Psoas muscle (tissue), 7 donors: ENCODE measurements at regions not wholly inside any gene's neighbourhood (a gene's known extent, or its start where the extent isn't known, plus 50 kb on each side); places are given as distances from the start of the nearest gene placed in this dataset.

Experiments used
- ATAC-seq, 4 donors: fragments of 200-7000 bp; cut with Tn5 transposase; one replicate each; pipeline ENCODE4 v1.9.1; 2020; ENCODE audit warnings: moderate library complexity in 3 of 4, mild to moderate bottlenecking in 2 of 4
- DNase-seq, 2 donors: peaks; one replicate each; pipeline ENCODE4 v3.0.0-alpha.2; 2020
- H3K27ac ChIP-seq: fragments of 200-600 bp; one replicate; pipeline ENCODE4 v1.8.0; 2022
- H3K27me3 ChIP-seq, 3 donors: fragments of 200-600 bp in 1 of 3; one replicate each; pipeline versions ENCODE4 v1.6.1 to v1.8.0; 2013 to 2022; ENCODE audit warnings: low read length in 2 of 3, mild to moderate bottlenecking in 2 of 3, moderate library complexity in 1 of 3; ENCODE audit not compliant: insufficient read depth in 3 of 3
- H3K36me3 ChIP-seq, 2 donors: fragments of 200-600 bp in 1 of 2; one replicate each; pipeline versions ENCODE4 v1.6.1 to v1.8.0; 2013 to 2022; ENCODE audit warnings: low read depth in 1 of 2, mild to moderate bottlenecking in 1 of 2, moderate library complexity in 1 of 2; ENCODE audit not compliant: insufficient read depth in 1 of 2
- H3K4me1 ChIP-seq: fragments of 200-600 bp; one replicate; pipeline ENCODE4 v1.8.0; 2022
- H3K4me3 ChIP-seq: fragments of 200-600 bp; one replicate; pipeline ENCODE4 v1.8.0; 2022; ENCODE audit warnings: mild to moderate bottlenecking
- H3K9me3 ChIP-seq: fragments of 200-600 bp; one replicate; pipeline ENCODE4 v1.8.0; 2022
- WGBS, 3 donors: extraction: QIAGEN DNeasy Blood & Tissue Kit; methylation state at CpG; one replicate each; pipeline versions ENCODE4 v1.1.6 to v1.1.7; 2013; 5-methylcytosine and 5-hydroxymethylcytosine counted together
- intact Hi-C, 2 donors: fragments of 100-400 bp; cut with DNase I; formaldehyde crosslinking; loops; one replicate each; pipeline versions ENCODE4 v1.11.0 to v1.14.2; 2022
- TF ChIP-seq, protein P1 (sequence below): fragments of 200-600 bp; IDR thresholded peaks from one replicate; pipeline ENCODE4 v1.8.0; 2022; ENCODE audit warnings: antibody characterized with exemption
- donor health status: healthy with polysubstance abuse.
- donor health status: DM: no; HTN: no; CAD: no; lungs with moderate emphysema.
- donor health status: Bipolar disorder and iron deficiency.
- donor health status: healthy.
- donor health status: DM: yes; HTN: yes; CAD: no.
- donor health status: DM: no; HTN: no; CAD: no.
- donor health status: DM: yes; HTN: yes; CAD: no.

DNA sequence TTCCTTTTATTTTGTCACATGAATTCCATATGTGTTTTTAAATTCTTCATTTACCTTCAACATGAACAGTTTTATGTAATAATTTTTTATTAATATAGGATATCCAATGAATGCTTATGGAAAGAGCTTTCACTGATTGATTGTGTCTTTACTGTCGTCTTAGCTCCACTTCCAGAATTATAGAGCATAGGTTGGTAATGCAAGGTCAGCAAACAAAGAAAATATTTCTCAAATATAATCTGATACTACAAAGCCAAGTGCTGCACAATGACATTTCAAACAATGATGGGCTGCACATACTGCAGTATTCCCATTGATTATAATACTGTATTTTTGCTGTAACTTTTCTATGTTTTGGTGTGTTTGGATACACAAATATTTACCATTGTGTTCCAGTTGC, 275.7 kb upstream of the RSPO3 start:
- H3K4me1 ChIP-seq = no peaks in the 10 kb centered on the region
- no peak for ATAC-seq
- no peak overlapping the region for H3K27ac ChIP-seq
- WGBS, 3 donors = 84 to 93% (median 85%) methylated on average over 1 of the region's 1 CpG
- TF ChIP-seq, protein P1, sequence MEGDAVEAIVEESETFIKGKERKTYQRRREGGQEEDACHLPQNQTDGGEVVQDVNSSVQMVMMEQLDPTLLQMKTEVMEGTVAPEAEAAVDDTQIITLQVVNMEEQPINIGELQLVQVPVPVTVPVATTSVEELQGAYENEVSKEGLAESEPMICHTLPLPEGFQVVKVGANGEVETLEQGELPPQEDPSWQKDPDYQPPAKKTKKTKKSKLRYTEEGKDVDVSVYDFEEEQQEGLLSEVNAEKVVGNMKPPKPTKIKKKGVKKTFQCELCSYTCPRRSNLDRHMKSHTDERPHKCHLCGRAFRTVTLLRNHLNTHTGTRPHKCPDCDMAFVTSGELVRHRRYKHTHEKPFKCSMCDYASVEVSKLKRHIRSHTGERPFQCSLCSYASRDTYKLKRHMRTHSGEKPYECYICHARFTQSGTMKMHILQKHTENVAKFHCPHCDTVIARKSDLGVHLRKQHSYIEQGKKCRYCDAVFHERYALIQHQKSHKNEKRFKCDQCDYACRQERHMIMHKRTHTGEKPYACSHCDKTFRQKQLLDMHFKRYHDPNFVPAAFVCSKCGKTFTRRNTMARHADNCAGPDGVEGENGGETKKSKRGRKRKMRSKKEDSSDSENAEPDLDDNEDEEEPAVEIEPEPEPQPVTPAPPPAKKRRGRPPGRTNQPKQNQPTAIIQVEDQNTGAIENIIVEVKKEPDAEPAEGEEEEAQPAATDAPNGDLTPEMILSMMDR = no peak
- no peaks in the 10 kb centered on the region for H3K9me3 ChIP-seq
- no peaks in the 10 kb centered on the region for H3K36me3 ChIP-seq
- no peak overlapping the region for H3K4me3 ChIP-seq
- intact Hi-C loops = no loop called here
- H3K27me3 ChIP-seq = no peaks in the 10 kb centered on the region
- no peak for DNase-seq

DNA sequence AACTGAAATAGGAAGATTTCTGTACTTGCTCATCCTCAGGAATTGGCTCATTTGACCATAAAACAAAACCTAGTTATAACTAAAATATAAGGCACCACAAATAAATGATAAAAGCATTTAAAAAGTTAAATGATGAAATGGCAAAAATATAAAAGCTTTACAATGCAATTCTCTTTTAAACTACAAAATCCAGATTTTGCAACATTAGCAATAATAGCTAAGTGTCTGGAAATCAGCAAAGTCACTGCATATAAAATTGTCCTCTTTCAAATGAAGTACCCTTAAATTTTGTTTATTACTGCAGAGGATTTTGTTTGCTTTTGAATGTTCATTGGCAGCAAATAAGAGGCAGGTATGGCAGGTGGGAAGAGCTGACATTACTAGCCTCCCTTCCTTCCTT, 270.4 kb upstream of the RSPO3 start:
- intact Hi-C loops = no loop called here
- no peak for ATAC-seq

DNA sequence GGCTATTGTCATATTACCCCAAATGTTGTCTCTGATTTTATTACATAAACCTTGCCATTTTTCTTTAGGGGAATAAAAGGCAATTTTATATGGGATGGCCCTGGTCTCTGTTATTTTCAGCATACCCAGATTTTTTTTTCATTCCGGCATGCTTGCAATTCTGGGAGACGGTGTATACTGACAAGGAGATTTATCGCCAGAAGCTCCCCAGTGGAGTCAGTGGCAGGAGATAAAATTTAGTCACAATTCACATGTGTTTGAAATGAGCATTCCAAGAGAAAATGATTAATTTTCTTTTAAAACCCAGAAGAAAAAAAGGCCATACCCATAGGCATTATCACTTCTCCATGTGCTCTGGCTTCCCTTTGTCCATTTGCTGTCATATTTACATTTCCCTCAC, 250.8 kb upstream of the RSPO3 start:
- no peak for ATAC-seq
- intact Hi-C loops = no loop called here
- no peaks in the 10 kb centered on the region for H3K27me3 ChIP-seq
- no peak overlapping the region for H3K27ac ChIP-seq
- H3K9me3 ChIP-seq = no peaks in the 10 kb centered on the region
- H3K4me1 ChIP-seq = no peaks in the 10 kb centered on the region
- WGBS, 3 donors = 83 to 90% (median 84%) methylated on average over 3 of the region's 3 CpGs
- TF ChIP-seq, protein P1 = no peak
- DNase-seq = no peak
- no peaks in the 10 kb centered on the region for H3K36me3 ChIP-seq
- H3K4me3 ChIP-seq = no peak overlapping the region

More for the DNA sequence above, 270.4 kb upstream of the RSPO3 start:
- Histone ChIP-seq H3K27me3 (no peaks in the 10 kb centered on the region), H3K9me3 (no peaks in the 10 kb centered on the region), H3K4me3 (no peak overlapping the region), H3K36me3 (no peaks in the 10 kb centered on the region), H3K27ac (no peak overlapping the region), H3K4me1 (no peaks in the 10 kb centered on the region)
- TF ChIP-seq, protein P1 = no peak
- DNase-seq = no peak

DNA sequence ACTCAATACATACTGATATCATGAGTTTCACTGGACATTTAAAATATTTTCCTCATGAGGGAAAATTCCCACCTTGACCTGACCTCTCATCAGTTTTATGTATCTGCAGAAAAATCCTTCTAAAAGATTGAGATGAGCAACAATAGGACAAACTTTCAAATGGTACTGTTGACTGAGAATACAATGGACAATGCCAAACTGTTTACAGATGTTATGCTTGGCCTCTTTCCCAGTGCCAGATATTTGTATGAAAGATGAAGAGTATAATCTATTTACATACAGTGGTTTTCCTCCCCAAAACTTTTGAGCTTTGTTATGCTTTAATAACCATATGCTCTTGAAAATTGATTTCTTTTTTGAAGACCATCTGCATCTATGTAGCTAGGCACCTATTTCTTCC, 245.1 kb upstream of the RSPO3 start:
- TF ChIP-seq, protein P1 = no peak
- Histone ChIP-seq H3K9me3 (no peaks in the 10 kb centered on the region), H3K4me3 (no peak overlapping the region), H3K27ac (no peak overlapping the region), H3K4me1 (no peaks in the 10 kb centered on the region), H3K27me3 (no peaks in the 10 kb centered on the region), H3K36me3 (no peaks in the 10 kb centered on the region)
- DNase-seq (no peak), ATAC-seq (no peak)
- intact Hi-C loops = no loop called here

DNA sequence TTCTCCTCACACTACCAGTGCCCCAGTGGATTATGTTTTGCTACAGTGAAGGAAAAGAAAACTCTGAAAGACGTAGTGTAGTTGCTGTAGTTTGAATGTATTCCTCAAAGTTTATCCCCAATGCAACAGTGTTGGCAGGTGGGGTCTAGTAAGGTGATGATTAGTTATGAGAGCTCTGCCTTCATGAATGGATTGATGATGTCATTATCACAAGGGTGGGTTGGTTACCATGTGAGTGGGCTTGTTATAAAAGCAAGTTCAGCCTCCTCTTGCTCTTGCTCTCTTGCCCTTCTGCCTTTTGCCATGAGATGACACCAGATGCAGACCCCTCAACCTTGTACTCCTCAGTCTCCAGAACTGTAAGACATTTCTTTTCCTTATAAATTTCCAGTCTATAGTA, 244.7 kb upstream of the RSPO3 start:
- H3K4me1 ChIP-seq = no peaks in the 10 kb centered on the region
- TF ChIP-seq, protein P1 = no peak
- no peak for ATAC-seq
- no peaks in the 10 kb centered on the region for H3K9me3 ChIP-seq
- no peaks in the 10 kb centered on the region for H3K27me3 ChIP-seq
- no peak for DNase-seq
- H3K27ac ChIP-seq = no peak overlapping the region
- no peaks in the 10 kb centered on the region for H3K36me3 ChIP-seq
- 49 to 68% (median 61%) methylated on average over 1 of the region's 1 CpG for WGBS, 3 donors
- H3K4me3 ChIP-seq = no peak overlapping the region
- intact Hi-C loops = no loop called here
